HG03097 (cell line): ENCODE measurements at regions not wholly inside any gene's neighbourhood (a gene's known extent, or its start where the extent isn't known, plus 50 kb on each side); places are given as distances from the start of the nearest gene placed in this dataset.
"Not testable (repeated sequence)": the region's sequence is repeated elsewhere in the genome, so short reads cannot be mapped to it uniquely, and the experiment has no call there.

Experiments
- ATAC-seq: cut with Tn5 transposase; IDR thresholded peaks from one replicate; pipeline ENCODE4 v1.9.1; 2021; ENCODE audit not compliant: unreplicated experiment, low FRiP score

- ATAC-seq = no peak
Observed at GRCh38 chr4:171378323-171378722, 434.9 kb upstream of the GALNTL6 start.

GRCh38 chr4:171376724-171377123, 436.5 kb upstream of the GALNTL6 start:
- no peak for ATAC-seq

DNA sequence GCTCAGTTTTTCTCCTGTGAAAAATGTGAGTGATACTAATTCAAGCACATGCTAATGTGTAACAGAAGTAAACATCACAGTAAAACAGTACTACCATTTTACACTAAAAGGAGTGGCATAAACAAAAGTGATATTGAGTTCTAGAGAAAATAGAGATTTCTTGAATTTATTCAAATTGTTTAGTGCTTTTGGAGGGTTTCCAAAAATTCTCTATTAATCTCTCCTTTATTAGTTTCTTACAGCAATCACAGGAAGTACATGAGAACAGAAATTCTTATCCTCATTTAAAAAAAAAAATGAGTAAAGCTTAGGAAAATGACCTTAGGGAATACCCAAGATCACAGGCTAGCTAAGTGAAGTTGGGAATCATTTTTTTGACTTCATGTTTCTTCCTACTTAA, 459.7 kb upstream of the GALNTL6 start:
- no peak for ATAC-seq

DNA sequence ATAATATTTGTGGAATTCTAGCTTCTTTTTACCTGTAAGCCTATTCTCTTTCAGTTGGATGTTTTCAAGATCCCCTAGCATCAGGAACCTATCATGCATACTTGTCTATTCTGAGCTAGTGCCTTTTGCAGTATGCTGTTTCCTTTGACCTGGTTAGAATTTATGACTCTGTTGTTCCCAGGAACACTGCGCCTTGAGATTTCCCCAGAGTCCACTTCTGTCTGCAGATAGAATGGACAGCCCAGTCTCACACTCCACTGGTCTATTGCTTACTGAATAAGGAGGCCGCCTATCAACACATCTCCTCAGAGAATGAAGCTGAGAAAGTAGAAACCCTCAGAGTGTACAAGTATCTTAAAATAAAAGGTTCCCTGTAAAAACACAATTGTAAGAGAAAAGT, 465.1 kb upstream of the GALNTL6 start:
- no peak for ATAC-seq

DNA sequence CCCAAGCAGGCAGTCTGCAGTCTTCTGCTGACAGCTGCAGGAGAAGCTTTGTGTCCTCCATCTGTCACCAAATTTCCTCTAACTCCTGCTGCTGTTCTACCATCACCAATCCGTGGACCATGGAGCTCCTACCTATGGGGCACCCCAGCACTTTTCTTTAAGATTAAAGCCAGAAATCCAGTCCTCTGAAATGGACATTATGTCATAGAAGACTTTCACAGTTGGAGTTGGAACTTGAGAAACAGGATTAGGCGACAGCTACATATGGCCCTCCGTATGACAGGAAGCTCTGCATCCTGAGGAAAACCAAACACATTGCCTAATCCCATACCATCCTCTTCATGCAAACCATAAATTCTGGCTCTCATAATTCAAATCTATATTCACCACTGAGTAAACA, 470.6 kb upstream of the GALNTL6 start:
- no peak for ATAC-seq

GRCh38 chr4:171340258-171340657, 472.9 kb upstream of the GALNTL6 start:
- ATAC-seq = no peak

- no peak for ATAC-seq
Observed at GRCh38 chr4:171334549-171334948, 478.7 kb upstream of the GALNTL6 start.

GRCh38 chr4:171308661-171309060, 504.5 kb upstream of the GALNTL6 start:
- no peak for ATAC-seq

- ATAC-seq = not testable (repeated sequence)
Observed at GRCh38 chr4:171298048-171298718, 515.0 kb upstream of the GALNTL6 start.

GRCh38 chr4:171288816-171289432, 524.3 kb upstream of the GALNTL6 start:
- ATAC-seq = no peak

- ATAC-seq = no peak
Observed at GRCh38 chr4:171281359-171281758, 531.8 kb upstream of the GALNTL6 start.

- ATAC-seq = no peak
Observed at GRCh38 chr4:171279131-171279530, 534.1 kb upstream of the GALNTL6 start.

DNA sequence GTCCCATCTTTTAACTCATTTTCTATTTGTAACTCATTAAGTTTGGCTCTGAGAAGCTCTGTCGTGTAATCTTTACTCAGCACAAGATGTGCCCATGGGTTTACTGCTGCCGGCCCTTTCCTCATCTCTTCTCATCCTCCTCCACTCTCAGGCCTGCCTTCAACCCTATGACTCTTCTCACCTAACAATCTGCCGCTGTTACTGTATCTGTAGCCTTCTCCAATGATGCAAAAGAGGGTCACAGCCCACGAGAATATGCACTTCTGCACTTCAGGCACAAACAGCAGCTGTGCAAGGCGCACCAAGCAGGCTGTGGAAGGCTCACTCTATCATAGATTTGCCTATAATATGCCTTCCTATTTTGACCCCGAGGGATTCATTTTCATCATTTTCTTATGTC, 546.5 kb upstream of the GALNTL6 start:
- no peak for ATAC-seq

- no peak for ATAC-seq
Observed at GRCh38 chr4:171265190-171265818, 547.9 kb upstream of the GALNTL6 start.

- no peak for ATAC-seq
Observed at GRCh38 chr4:171256223-171256622, 557.0 kb upstream of the GALNTL6 start.

- no peak for ATAC-seq
Observed at GRCh38 chr4:171246948-171247347, 566.3 kb upstream of the GALNTL6 start.

GRCh38 chr4:171242831-171243230, 570.4 kb upstream of the GALNTL6 start:
- ATAC-seq = no peak

- ATAC-seq = no peak
Observed at GRCh38 chr4:171239196-171239595, 574.0 kb upstream of the GALNTL6 start.

DNA sequence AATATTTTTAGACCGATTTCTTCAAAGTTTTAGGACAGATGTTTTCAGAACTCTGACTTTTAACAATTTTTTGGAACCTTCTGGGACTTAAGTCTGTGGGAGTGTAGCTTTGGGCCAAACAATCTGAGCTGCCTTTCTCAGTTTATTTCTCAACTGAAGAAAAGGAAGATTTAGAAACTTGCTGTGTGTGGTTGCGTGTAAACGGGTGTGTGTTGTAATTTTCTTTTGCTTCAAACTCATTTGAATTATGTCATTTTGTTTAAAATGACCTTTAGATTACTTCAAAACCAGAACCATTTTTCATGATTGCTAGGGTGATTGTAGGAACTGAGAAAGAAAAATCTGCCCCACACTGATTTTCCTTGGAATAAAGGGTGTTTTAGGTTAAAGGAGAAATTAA, 577.7 kb upstream of the GALNTL6 start:
- no peak for ATAC-seq

GRCh38 chr4:171229354-171229753, 583.9 kb upstream of the GALNTL6 start:
- not testable (repeated sequence) for ATAC-seq

GRCh38 chr4:171221181-171221580, 592.0 kb upstream of the GALNTL6 start:
- no peak for ATAC-seq

DNA sequence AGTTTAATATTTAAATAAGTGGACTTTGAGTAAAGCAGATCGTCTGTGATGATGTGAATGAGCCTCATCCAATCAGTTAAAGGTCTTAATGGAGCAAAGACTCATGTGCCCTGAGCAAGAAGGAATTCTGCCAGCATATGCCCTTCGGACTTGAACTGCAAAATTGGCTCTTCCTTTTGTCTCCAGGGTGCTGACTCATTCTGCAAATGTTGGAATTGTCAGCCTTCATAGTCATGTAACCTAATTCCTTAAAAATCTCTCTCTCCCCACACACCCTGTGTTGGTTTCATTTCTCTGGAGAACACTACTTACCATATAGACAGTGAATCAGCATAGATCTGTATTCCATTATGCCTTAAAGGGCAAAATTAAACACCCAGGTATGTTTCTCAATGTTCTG, 609.8 kb upstream of the GALNTL6 start:
- ATAC-seq = no peak
